Cardiac muscle cell (in vitro differentiated cells and primary cell): ENCODE measurements at regions not wholly inside any gene's neighbourhood (a gene's known extent, or its start where the extent isn't known, plus 50 kb on each side); places are given as distances from the start of the nearest gene placed in this dataset.
"Not testable (repeated sequence)": the region's sequence is repeated elsewhere in the genome, so short reads cannot be mapped to it uniquely, and the experiment has no call there.

Source experiments
- DNase-seq, 2 donors: peaks; one replicate each; pipeline versions ENCODE4 v3.0.0 to v3.0.0-alpha.2; 2010 to 2017; ENCODE audit warnings: low read depth in 1 of 2, low spot score in 1 of 2
- H3K27ac ChIP-seq: fragments of 200-600 bp; sonication (generic); 2 replicates; pipeline ENCODE4 v1.5.1; 2016
- H3K27me3 ChIP-seq: fragments of 200-600 bp; sonication (generic); 2 replicates; pipeline ENCODE4 v1.6.0; 2016; ENCODE audit warnings: control low read depth
- H3K36me3 ChIP-seq: fragments of 200-600 bp; sonication (generic); 2 replicates; pipeline ENCODE4 v1.5.1; 2016; ENCODE audit warnings: control low read depth
- H3K4me1 ChIP-seq: fragments of 200-600 bp; sonication (generic); 2 replicates; pipeline ENCODE4 v1.8.1; 2017; ENCODE audit warnings: low read depth, mild to moderate bottlenecking, mixed run types
- H3K4me3 ChIP-seq: fragments of 200-600 bp; sonication (generic); 2 replicates; pipeline ENCODE4 v1.5.1; 2016; ENCODE audit warnings: mild to moderate bottlenecking
- H3K9me3 ChIP-seq: fragments of 200-600 bp; sonication (generic); 2 replicates; pipeline ENCODE4 v1.5.1; 2017; ENCODE audit warnings: low read depth, mild to moderate bottlenecking, control low read depth
- TF ChIP-seq, protein P1 (sequence below): IDR thresholded peaks from 2 replicates; pipeline ENCODE4 v1.5.1; 2012; ENCODE audit warnings: low read depth, mild to moderate bottlenecking, low read length

DNA sequence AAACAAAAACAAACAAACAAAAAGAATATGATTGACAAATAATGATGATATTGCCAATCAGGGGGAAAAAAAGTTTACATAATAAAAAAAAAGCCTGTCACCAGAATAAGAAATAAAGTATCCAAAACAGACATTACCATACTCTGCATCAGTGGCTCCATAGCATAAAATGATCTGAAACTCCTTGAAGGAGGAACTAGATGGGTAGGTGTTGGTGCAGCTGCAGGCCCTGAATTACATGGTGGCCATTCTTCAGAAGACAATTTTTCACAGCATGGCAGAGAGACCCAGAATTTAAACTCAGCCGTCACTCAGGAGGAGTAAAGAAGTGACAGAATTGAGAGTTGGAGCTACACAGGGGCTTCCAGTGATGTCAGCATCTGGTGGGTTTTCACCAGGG, 60.2 kb downstream of the GLUL start:
- peaks cover 1% of the 10 kb centered on the region for H3K4me1 ChIP-seq
- no peak for DNase-seq
- H3K9me3 ChIP-seq, result no peaks in the 10 kb centered on the region
- no peak overlapping the region for H3K27ac ChIP-seq
- H3K36me3 ChIP-seq, result no peaks in the 10 kb centered on the region
- H3K4me3 ChIP-seq, result no peak overlapping the region
- TF ChIP-seq, protein P1, sequence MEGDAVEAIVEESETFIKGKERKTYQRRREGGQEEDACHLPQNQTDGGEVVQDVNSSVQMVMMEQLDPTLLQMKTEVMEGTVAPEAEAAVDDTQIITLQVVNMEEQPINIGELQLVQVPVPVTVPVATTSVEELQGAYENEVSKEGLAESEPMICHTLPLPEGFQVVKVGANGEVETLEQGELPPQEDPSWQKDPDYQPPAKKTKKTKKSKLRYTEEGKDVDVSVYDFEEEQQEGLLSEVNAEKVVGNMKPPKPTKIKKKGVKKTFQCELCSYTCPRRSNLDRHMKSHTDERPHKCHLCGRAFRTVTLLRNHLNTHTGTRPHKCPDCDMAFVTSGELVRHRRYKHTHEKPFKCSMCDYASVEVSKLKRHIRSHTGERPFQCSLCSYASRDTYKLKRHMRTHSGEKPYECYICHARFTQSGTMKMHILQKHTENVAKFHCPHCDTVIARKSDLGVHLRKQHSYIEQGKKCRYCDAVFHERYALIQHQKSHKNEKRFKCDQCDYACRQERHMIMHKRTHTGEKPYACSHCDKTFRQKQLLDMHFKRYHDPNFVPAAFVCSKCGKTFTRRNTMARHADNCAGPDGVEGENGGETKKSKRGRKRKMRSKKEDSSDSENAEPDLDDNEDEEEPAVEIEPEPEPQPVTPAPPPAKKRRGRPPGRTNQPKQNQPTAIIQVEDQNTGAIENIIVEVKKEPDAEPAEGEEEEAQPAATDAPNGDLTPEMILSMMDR, result no peak
- H3K27me3 ChIP-seq, result no peaks in the 10 kb centered on the region

GRCh38 chr1:182330303-182330702, 61.3 kb downstream of the GLUL start:
- H3K27me3 ChIP-seq, result no peaks in the 10 kb centered on the region
- H3K4me3 ChIP-seq, result no peak overlapping the region
- no peaks in the 10 kb centered on the region for H3K4me1 ChIP-seq
- TF ChIP-seq, protein P1, result no peak
- no peak overlapping the region for H3K27ac ChIP-seq
- no peaks in the 10 kb centered on the region for H3K9me3 ChIP-seq
- peak in 1 of 2 donors; percentile 27 for DNase-seq
- no peaks in the 10 kb centered on the region for H3K36me3 ChIP-seq

GRCh38 chr1:182329471-182329870, 62.1 kb downstream of the GLUL start:
- no peak for DNase-seq
- H3K36me3 ChIP-seq, result no peaks in the 10 kb centered on the region
- no peaks in the 10 kb centered on the region for H3K27me3 ChIP-seq
- no peak overlapping the region for H3K4me3 ChIP-seq
- H3K9me3 ChIP-seq, result no peaks in the 10 kb centered on the region
- H3K27ac ChIP-seq, result no peak overlapping the region
- H3K4me1 ChIP-seq, result no peaks in the 10 kb centered on the region
- TF ChIP-seq, protein P1, result no peak

- H3K4me1 ChIP-seq, result no peaks in the 10 kb centered on the region
- TF ChIP-seq, protein P1, result no peak
- DNase-seq, result no peak
- H3K36me3 ChIP-seq, result no peaks in the 10 kb centered on the region
- H3K27ac ChIP-seq, result no peak overlapping the region
- no peaks in the 10 kb centered on the region for H3K27me3 ChIP-seq
- no peak overlapping the region for H3K4me3 ChIP-seq
- no peaks in the 10 kb centered on the region for H3K9me3 ChIP-seq
These were observed 63.0 kb downstream of the GLUL start for GRCh38 chr1:182328591-182328990.

DNA sequence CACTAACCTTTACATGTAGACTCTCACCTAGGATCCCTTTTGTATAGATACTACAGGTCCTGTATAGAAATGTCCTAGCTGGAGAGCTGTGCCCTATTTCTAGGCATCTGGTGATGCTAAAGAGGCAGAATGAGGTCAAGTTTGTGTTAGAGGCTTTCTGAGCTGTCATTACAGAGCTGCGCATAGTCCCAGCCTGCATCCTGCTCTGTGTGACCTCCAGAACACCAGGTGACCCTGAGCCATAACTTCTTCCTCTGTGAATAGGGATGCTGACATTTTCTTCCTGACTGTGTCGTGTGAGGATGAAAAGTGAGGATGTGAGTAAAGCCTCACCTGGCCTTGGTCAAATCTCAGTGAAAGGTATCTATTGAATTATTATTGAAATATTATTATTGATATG, 66.3 kb downstream of the GLUL start:
- H3K27ac ChIP-seq, result no peak overlapping the region
- DNase-seq, result no peak
- H3K4me1 ChIP-seq, result no peaks in the 10 kb centered on the region
- H3K4me3 ChIP-seq, result no peak overlapping the region
- TF ChIP-seq, protein P1, result no peak
- H3K27me3 ChIP-seq, result no peaks in the 10 kb centered on the region
- H3K9me3 ChIP-seq, result no peaks in the 10 kb centered on the region
- no peaks in the 10 kb centered on the region for H3K36me3 ChIP-seq

DNA sequence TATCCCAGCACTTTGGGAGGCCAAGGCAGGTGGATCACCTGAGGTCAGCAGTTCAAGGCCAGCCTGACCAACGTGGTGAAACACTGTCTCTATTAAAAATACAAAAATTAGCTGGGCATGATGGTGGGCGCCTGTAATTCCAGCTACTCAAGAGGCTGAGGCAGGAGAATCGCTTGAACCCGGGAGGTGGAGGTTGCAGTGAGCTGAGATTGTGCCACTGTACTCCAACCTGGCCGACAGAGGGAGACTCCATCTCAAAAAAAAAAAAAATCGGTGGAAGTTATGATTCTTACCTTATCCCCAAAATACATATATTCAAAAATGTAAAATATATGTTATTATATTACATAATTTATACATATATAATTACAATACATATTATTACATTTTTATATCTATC, 70.1 kb downstream of the GLUL start:
- H3K4me1 ChIP-seq, H3K4me3 ChIP-seq, H3K27me3 ChIP-seq, DNase-seq, H3K27ac ChIP-seq, H3K36me3 ChIP-seq, H3K9me3 ChIP-seq: not testable (repeated sequence)
